ENCODE measurements at regions not wholly inside any gene's neighbourhood (a gene's known extent, or its start where the extent isn't known, plus 50 kb on each side); places are given as distances from the start of the nearest gene placed in this dataset.
"Not testable (repeated sequence)": the region's sequence is repeated elsewhere in the genome, so short reads cannot be mapped to it uniquely, and the experiment has no call there.

- H3K9me2 ChIP-seq (ENCODE audit: insufficient read depth): no peaks in the 10 kb centered on the region
- H3K9me3 ChIP-seq (ENCODE audit: insufficient read depth, low read depth): no peaks in the 10 kb centered on the region
- H2AFZ ChIP-seq: no peak overlapping the region
- DNase-seq: no peak
- H4K20me1 ChIP-seq (ENCODE audit: insufficient read depth): no peaks in the 10 kb centered on the region
- POLR2A ChIA-PET (ENCODE audit: unreplicated experiment): no interaction called here
- no peaks in the 10 kb centered on the region for H3K79me2 ChIP-seq (ENCODE audit: low read depth)
- no peak for TF ChIP-seq EZH2 (IDR thresholded peaks at IDR 0.05; ENCODE audit: low read depth)
- TF ChIP-seq, protein P1, sequence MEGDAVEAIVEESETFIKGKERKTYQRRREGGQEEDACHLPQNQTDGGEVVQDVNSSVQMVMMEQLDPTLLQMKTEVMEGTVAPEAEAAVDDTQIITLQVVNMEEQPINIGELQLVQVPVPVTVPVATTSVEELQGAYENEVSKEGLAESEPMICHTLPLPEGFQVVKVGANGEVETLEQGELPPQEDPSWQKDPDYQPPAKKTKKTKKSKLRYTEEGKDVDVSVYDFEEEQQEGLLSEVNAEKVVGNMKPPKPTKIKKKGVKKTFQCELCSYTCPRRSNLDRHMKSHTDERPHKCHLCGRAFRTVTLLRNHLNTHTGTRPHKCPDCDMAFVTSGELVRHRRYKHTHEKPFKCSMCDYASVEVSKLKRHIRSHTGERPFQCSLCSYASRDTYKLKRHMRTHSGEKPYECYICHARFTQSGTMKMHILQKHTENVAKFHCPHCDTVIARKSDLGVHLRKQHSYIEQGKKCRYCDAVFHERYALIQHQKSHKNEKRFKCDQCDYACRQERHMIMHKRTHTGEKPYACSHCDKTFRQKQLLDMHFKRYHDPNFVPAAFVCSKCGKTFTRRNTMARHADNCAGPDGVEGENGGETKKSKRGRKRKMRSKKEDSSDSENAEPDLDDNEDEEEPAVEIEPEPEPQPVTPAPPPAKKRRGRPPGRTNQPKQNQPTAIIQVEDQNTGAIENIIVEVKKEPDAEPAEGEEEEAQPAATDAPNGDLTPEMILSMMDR (conservative IDR thresholded peaks at IDR 0.05): no peak
- no peak overlapping the region for H3K27ac ChIP-seq
- no peaks in the 10 kb centered on the region for H3K27me3 ChIP-seq (ENCODE audit: insufficient read depth, low read depth)
- H3K4me3 ChIP-seq: no peak overlapping the region
- CTCF ChIA-PET: no interaction called here
- H3K36me3 ChIP-seq (ENCODE audit: low read depth): no peaks in the 10 kb centered on the region
- BruUV-seq (replicated peaks): no TSS peak
- intact Hi-C loops (cut with micrococcal nuclease; ENCODE audit: unreplicated experiment): no loop called here
- H3F3A ChIP-seq (ENCODE audit: insufficient read depth, low read depth): no peaks in the 10 kb centered on the region
- no peak overlapping the region for H3K4me2 ChIP-seq
- H3K4me1 ChIP-seq (replicated peaks; ENCODE audit: insufficient read depth): no peaks in the 10 kb centered on the region
These were observed 128.4 kb upstream of the IGSF10 start for GRCh38 chr3:151589311-151589710.

GRCh38 chr3:151587659-151588058 is 126.8 kb upstream of the IGSF10 start:
- H2AFZ ChIP-seq; intact Hi-C loops (cut with micrococcal nuclease; ENCODE audit: unreplicated experiment); H4K20me1 ChIP-seq (ENCODE audit: insufficient read depth); H3F3A ChIP-seq (ENCODE audit: insufficient read depth, low read depth); BruUV-seq (replicated peaks); H3K4me3 ChIP-seq; H3K27me3 ChIP-seq (ENCODE audit: insufficient read depth, low read depth); DNase-seq; CTCF ChIA-PET; H3K4me2 ChIP-seq; H3K79me2 ChIP-seq (ENCODE audit: low read depth); POLR2A ChIA-PET (ENCODE audit: unreplicated experiment); H3K36me3 ChIP-seq (ENCODE audit: low read depth); H3K9me3 ChIP-seq (ENCODE audit: insufficient read depth, low read depth); H3K27ac ChIP-seq; H3K9me2 ChIP-seq (ENCODE audit: insufficient read depth); H3K4me1 ChIP-seq (replicated peaks; ENCODE audit: insufficient read depth): not testable (repeated sequence)

DNA sequence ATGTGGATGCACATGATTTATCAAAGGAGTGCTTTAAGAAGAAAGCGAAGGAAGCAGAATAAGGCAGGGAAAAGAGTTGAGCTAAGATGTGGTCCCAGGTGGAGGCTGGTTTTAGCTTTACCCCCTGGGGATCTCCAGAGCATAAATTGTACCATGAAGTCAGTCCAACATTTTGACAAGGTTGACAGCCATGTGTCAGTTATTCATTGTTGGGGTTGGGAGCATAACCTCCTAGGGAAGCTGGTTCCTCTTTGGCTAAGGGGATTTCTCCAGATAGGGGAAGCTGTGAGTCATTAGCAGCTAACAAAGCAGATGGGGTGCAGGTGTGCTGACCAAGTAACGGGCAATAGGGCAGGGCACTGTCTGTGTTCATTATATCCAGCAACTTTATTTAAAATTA is 123.7 kb upstream of the IGSF10 start:
- Histone ChIP-seq H4K20me1 (ENCODE audit: insufficient read depth) (no peaks in the 10 kb centered on the region), H3K4me1 (replicated peaks; ENCODE audit: insufficient read depth) (no peaks in the 10 kb centered on the region), H3K4me2 (no peak overlapping the region), H3K4me3 (no peak overlapping the region), H3K27me3 (ENCODE audit: insufficient read depth, low read depth) (no peaks in the 10 kb centered on the region), H3F3A (ENCODE audit: insufficient read depth, low read depth) (no peaks in the 10 kb centered on the region), H3K9me2 (ENCODE audit: insufficient read depth) (no peaks in the 10 kb centered on the region), H3K36me3 (ENCODE audit: low read depth) (no peaks in the 10 kb centered on the region), H3K27ac (no peak overlapping the region), H3K79me2 (ENCODE audit: low read depth) (no peaks in the 10 kb centered on the region), H3K9me3 (ENCODE audit: insufficient read depth, low read depth) (no peaks in the 10 kb centered on the region), H2AFZ (no peak overlapping the region)
- ChIA-PET CTCF (no interaction called here), POLR2A (ENCODE audit: unreplicated experiment) (no interaction called here)
- intact Hi-C loops (cut with micrococcal nuclease; ENCODE audit: unreplicated experiment): no loop called here
- BruUV-seq (replicated peaks): no TSS peak
- DNase-seq: no peak
- TF ChIP-seq, protein P1 (conservative IDR thresholded peaks at IDR 0.05): no peak
- no peak for TF ChIP-seq EZH2 (IDR thresholded peaks at IDR 0.05; ENCODE audit: low read depth)

DNA sequence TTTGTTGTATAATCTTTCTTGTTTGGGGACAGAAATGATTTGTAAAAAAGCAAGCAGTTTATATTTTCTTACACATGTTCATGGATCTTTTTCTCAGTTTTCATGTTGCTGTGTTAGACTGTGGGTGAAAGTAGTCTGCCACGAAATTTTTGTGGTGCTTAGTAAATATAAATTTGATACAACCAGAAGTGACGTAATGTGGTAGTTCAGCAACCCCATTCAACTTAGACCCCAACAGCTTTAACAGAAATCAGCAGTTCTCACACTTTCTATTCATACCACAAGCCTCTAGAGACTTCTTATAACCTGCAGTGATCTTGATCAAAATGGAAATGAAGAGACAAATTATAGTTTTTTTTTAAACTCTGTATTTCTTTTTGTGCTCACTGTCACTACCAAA is 120.2 kb upstream of the IGSF10 start:
- Histone ChIP-seq H3K79me2 (ENCODE audit: low read depth) (no peaks in the 10 kb centered on the region), H3K9me2 (ENCODE audit: insufficient read depth) (no peaks in the 10 kb centered on the region; the same call in 1 of the 2 replicates), H3K4me2 (no peak overlapping the region), H2AFZ (0 out of 2 replicates have a peak overlapping the region, but pooled peaks have one; percentile 1), H3F3A (ENCODE audit: insufficient read depth, low read depth) (no peaks in the 10 kb centered on the region), H3K27ac (no peak overlapping the region), H3K4me3 (no peak overlapping the region), H3K36me3 (ENCODE audit: low read depth) (no peaks in the 10 kb centered on the region), H3K4me1 (replicated peaks; ENCODE audit: insufficient read depth) (no peaks in the 10 kb centered on the region), H3K27me3 (ENCODE audit: insufficient read depth, low read depth) (no peaks in the 10 kb centered on the region), H4K20me1 (ENCODE audit: insufficient read depth) (no peaks in the 10 kb centered on the region), H3K9me3 (ENCODE audit: insufficient read depth, low read depth) (no peaks in the 10 kb centered on the region)
- ChIA-PET CTCF (no interaction called here), POLR2A (ENCODE audit: unreplicated experiment) (no interaction called here)
- intact Hi-C loops (cut with micrococcal nuclease; ENCODE audit: unreplicated experiment): no loop called here
- no peak for DNase-seq
- BruUV-seq (replicated peaks): no TSS peak
- no peak for TF ChIP-seq EZH2 (IDR thresholded peaks at IDR 0.05; ENCODE audit: low read depth)
- TF ChIP-seq, protein P1 (conservative IDR thresholded peaks at IDR 0.05): no peak

Data from PC-9 (cell line).